Left renal pelvis (tissue), 4 donors: ENCODE measurements at regions not wholly inside any gene's neighbourhood (a gene's known extent, or its start where the extent isn't known, plus 50 kb on each side); places are given as distances from the start of the nearest gene placed in this dataset.
"Not testable (repeated sequence)": the region's sequence is repeated elsewhere in the genome, so short reads cannot be mapped to it uniquely, and the experiment has no call there.

ENCODE experiments used
- DNase-seq, 4 donors: peaks; one replicate each; pipeline ENCODE4 v3.0.0-alpha.2; 2013; ENCODE audit warnings: low read depth in 4 of 4, low spot score in 3 of 4

GRCh38 chr7:106386958-106387357, 102.2 kb upstream of the NAMPT start:
- no peak for DNase-seq

GRCh38 chr7:106384373-106384772, 99.6 kb upstream of the NAMPT start:
- no peak for DNase-seq

- DNase-seq: no peak
These were observed 98.1 kb upstream of the NAMPT start for GRCh38 chr7:106382929-106383328.

GRCh38 chr7:106382129-106382528, 97.3 kb upstream of the NAMPT start:
- DNase-seq: no peak

GRCh38 chr7:106381252-106381651, 96.5 kb upstream of the NAMPT start:
- DNase-seq: no peak

- no peak for DNase-seq
These were observed 93.1 kb upstream of the NAMPT start for GRCh38 chr7:106377847-106378361.

- DNase-seq: no peak
These were observed 91.4 kb upstream of the NAMPT start for GRCh38 chr7:106376026-106376799.

GRCh38 chr7:106375499-106375898, 90.7 kb upstream of the NAMPT start:
- DNase-seq: no peak

GRCh38 chr7:106374437-106374836, 89.7 kb upstream of the NAMPT start:
- DNase-seq: no peak

GRCh38 chr7:106372595-106373318, 88.0 kb upstream of the NAMPT start:
- no peak for DNase-seq

GRCh38 chr7:106372126-106372525, 87.3 kb upstream of the NAMPT start:
- no peak for DNase-seq

- no peak for DNase-seq
These were observed 86.8 kb upstream of the NAMPT start for GRCh38 chr7:106371629-106372028.

GRCh38 chr7:106370542-106370941, 85.8 kb upstream of the NAMPT start:
- DNase-seq: no peak

GRCh38 chr7:106369816-106370215, 85.0 kb upstream of the NAMPT start:
- no peak for DNase-seq

GRCh38 chr7:106369352-106369751, 84.6 kb upstream of the NAMPT start:
- no peak for DNase-seq

GRCh38 chr7:106367664-106368063, 82.9 kb upstream of the NAMPT start:
- no peak for DNase-seq

- DNase-seq: no peak
These were observed 82.2 kb upstream of the NAMPT start for GRCh38 chr7:106367018-106367420.

- no peak for DNase-seq
These were observed 80.6 kb upstream of the NAMPT start for GRCh38 chr7:106365252-106366005.

GRCh38 chr7:106362507-106362906, 77.7 kb upstream of the NAMPT start:
- DNase-seq: not testable (repeated sequence)

GRCh38 chr7:106358103-106358663, 73.4 kb upstream of the NAMPT start:
- DNase-seq: no peak

- no peak for DNase-seq
These were observed 72.9 kb upstream of the NAMPT start for GRCh38 chr7:106357675-106358074.
